ENCODE measurements at regions not wholly inside any gene's neighbourhood (a gene's known extent, or its start where the extent isn't known, plus 50 kb on each side); places are given as distances from the start of the nearest gene placed in this dataset.

DNA sequence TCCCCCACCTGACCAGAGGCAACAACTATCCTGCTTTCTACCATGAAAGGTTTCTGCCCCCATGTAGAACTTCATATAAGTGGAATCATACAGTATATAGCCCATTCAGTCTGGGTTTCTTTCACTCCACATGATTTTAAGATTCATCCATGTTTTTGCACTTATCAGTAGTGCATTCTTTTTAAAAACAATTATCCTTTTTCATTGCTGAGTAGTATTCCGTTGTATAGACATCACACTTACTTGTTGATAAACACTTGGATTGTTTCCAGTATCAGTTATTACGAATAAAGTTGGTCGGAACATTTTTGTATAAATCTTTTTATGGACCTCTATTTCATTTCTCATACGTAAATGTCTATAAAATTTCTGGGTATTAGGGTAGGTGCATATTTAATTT lies 68.7 kb downstream of the CYCS start:
- in situ Hi-C loops (cut with MboI), result no loop called here
- WGBS (ENCODE audit: insufficient coverage, insufficient replicate concordance, low lambda C conversion rate, missing lambda C conversion rate), result 71% methylated on average over 4 of the region's 4 CpGs
- no TSS peak for BruUV-seq (replicated peaks)

More for the DNA sequence above, 68.7 kb downstream of the CYCS start:
- TF ChIP-seq, protein P1, sequence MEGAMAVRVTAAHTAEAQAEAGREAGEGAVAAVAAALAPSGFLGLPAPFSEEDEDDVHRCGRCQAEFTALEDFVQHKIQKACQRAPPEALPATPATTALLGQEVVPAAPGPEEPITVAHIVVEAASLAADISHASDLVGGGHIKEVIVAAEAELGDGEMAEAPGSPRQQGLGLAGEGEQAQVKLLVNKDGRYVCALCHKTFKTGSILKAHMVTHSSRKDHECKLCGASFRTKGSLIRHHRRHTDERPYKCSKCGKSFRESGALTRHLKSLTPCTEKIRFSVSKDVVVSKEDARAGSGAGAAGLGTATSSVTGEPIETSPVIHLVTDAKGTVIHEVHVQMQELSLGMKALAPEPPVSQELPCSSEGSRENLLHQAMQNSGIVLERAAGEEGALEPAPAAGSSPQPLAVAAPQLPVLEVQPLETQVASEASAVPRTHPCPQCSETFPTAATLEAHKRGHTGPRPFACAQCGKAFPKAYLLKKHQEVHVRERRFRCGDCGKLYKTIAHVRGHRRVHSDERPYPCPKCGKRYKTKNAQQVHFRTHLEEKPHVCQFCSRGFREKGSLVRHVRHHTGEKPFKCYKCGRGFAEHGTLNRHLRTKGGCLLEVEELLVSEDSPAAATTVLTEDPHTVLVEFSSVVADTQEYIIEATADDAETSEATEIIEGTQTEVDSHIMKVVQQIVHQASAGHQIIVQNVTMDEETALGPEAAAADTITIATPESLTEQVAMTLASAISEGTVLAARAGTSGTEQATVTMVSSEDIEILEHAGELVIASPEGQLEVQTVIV (IDR thresholded peaks at IDR 0.05; ENCODE audit: borderline replicate concordance, partially characterized antibody), result no peak
- TF ChIP-seq EGR1 (IDR thresholded peaks at IDR 0.05; ENCODE audit: borderline replicate concordance in 1 of 2, low read depth in 2 of 2, low read length in 2 of 2) (no peak), YY1 (IDR thresholded peaks at IDR 0.05; ENCODE audit: low read depth, low read length) (no peak), NR2C2 (IDR thresholded peaks at IDR 0.05; ENCODE audit: borderline replicate concordance, control insufficient read depth, insufficient read length, low read depth) (no peak), ATF7 (IDR thresholded peaks at IDR 0.05; ENCODE audit: low read depth) (no peak), ZZZ3 (IDR thresholded peaks at IDR 0.05; ENCODE audit: control insufficient read depth, insufficient read length, low read depth) (no peak), BCLAF1 (IDR thresholded peaks at IDR 0.05) (no peak), BACH1 (IDR thresholded peaks at IDR 0.05; ENCODE audit: borderline replicate concordance) (no peak), JUNB (IDR thresholded peaks at IDR 0.05) (no peak), RB1 (IDR thresholded peaks at IDR 0.05; ENCODE audit: borderline replicate concordance) (no peak)
- TF ChIP-seq, protein P2, sequence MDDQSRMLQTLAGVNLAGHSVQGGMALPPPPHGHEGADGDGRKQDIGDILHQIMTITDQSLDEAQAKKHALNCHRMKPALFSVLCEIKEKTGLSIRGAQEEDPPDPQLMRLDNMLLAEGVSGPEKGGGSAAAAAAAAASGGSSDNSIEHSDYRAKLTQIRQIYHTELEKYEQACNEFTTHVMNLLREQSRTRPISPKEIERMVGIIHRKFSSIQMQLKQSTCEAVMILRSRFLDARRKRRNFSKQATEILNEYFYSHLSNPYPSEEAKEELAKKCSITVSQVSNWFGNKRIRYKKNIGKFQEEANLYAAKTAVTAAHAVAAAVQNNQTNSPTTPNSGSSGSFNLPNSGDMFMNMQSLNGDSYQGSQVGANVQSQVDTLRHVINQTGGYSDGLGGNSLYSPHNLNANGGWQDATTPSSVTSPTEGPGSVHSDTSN (IDR thresholded peaks at IDR 0.05; ENCODE audit: insufficient replicate concordance, low read depth, low read length), result no peak
- H3K36me3 ChIP-seq (ENCODE audit: control insufficient read depth in 2 of 2, insufficient read depth in 2 of 2, low read length in 1 of 2), result no peaks in the 10 kb centered on the region
- FAIRE-seq, result no peak
- ChIA-PET SMC1A (ENCODE audit: uncharacterized antibody, unreplicated experiment) (interaction anchor here (1.0 kb wide), 1 partner anchor 235 kb away, joined by 3 read pairs; no protein-coding TSS in a partner anchor), POLR2A (no interaction called here), RAD21 (ENCODE audit: unreplicated experiment) (interaction anchor here (1.0 kb wide), 1 partner anchor 236 kb away, joined by 3 read pairs; no protein-coding TSS in a partner anchor), CTCF (interaction anchor here (0.7 kb wide), 1 partner anchor 16 kb away, joined by 4 read pairs; no protein-coding TSS in a partner anchor)
- no peaks in the 10 kb centered on the region for H3K9me3 ChIP-seq (replicated peaks; ENCODE audit: control insufficient read depth, insufficient read depth, low read length)
- H3K79me2 ChIP-seq (ENCODE audit: control insufficient read depth, insufficient read depth, low read length), result no peaks in the 10 kb centered on the region
- no peaks in the 10 kb centered on the region; a peak in 1 of 4 replicates for H3K27me3 ChIP-seq (replicated peaks in 1 of 2; ENCODE audit: control insufficient read depth in 2 of 2, insufficient read depth in 2 of 2, low read length in 1 of 2)
- H3K4me3 ChIP-seq, result no peak overlapping the region
- H3K27ac ChIP-seq (ENCODE audit: control insufficient read depth, insufficient read depth), result no peak overlapping the region
- intact Hi-C loops (cut with micrococcal nuclease; ENCODE audit: unreplicated experiment), result no loop called here
- H3K4me2 ChIP-seq (ENCODE audit: control insufficient read depth, insufficient read depth), result no peak overlapping the region
- ATAC-seq, result no peak
- no peaks in the 10 kb centered on the region for H3K4me1 ChIP-seq (ENCODE audit: control insufficient read depth, insufficient read depth, low read length)
- no peaks in the 10 kb centered on the region for H4K20me1 ChIP-seq (ENCODE audit: control insufficient read depth, insufficient read depth)
- DNase-seq (ENCODE audit: low read depth, low spot score), result no peak
- no peak overlapping the region for H3K9ac ChIP-seq (ENCODE audit: control insufficient read depth, insufficient read depth, low read length)
- no peak overlapping the region for H2AFZ ChIP-seq (ENCODE audit: control insufficient read depth, low read depth, low read length)
